B cell (primary cell): ENCODE measurements at regions not wholly inside any gene's neighbourhood (a gene's known extent, or its start where the extent isn't known, plus 50 kb on each side); places are given as distances from the start of the nearest gene placed in this dataset.

Source experiments
- ATAC-seq: fragments of 200-7000 bp; cut with Tn5 transposase; one replicate; pipeline ENCODE4 v1.10.0; 2021; ENCODE audit warnings: low read depth, mild to moderate bottlenecking, moderate number of reproducible peaks, moderate library complexity
- CTCF ChIA-PET: fragments of 350-600 bp; sonication (Branson Sonifier 250); formaldehyde crosslinking; loops from one replicate; lab custom pipeline; 2021; ENCODE audit warnings: antibody characterized with exemption, inconsistent platforms; lab: Charles Lee
- POLR2A ChIA-PET: fragments of 350-600 bp; sonication (Branson Sonifier 250); formaldehyde crosslinking; loops from one replicate; lab custom pipeline; 2021; ENCODE audit warnings: antibody characterized with exemption; lab: Charles Lee
- DNase-seq: peaks from one replicate; pipeline ENCODE4 v3.0.0; 2013
- H2AFZ ChIP-seq: 2 replicates; pipeline ENCODE4 v1.6.1; 2012; ENCODE audit warnings: mild to moderate bottlenecking, low read depth, low read length; ENCODE audit not compliant: insufficient read depth, poor library complexity, severe bottlenecking
- H3K27ac ChIP-seq, 2 donors: 1 replicate in 1 of 2; 2 replicates in 1 of 2; pipeline ENCODE4 v1.5.1; 2012 to 2013; ENCODE audit warnings: low read length in 2 of 2, mild to moderate bottlenecking in 2 of 2, moderate library complexity in 1 of 2
- H3K27me3 ChIP-seq, 4 experiments: fragments of 200-600 bp in 1 of 4; sonication (generic) in 1 of 4; replicated peaks in 1 of 4; 1 replicate in 2 of 4; 2 replicates in 2 of 4; pipeline versions ENCODE4 v1.6.1 to v1.7.0; 2013 to 2016; ENCODE audit warnings: low read length in 3 of 4, mild to moderate bottlenecking in 2 of 4, mixed read lengths in 1 of 4, moderate library complexity in 1 of 4; ENCODE audit not compliant: insufficient read depth in 4 of 4, control insufficient read depth in 3 of 4; ENCODE audit errors: control extremely low read depth in 1 of 4
- H3K36me3 ChIP-seq, 2 experiments: replicated peaks in 1 of 2; 1 replicate in 1 of 2; 2 replicates in 1 of 2; pipeline versions ENCODE4 v1.6.1 to v1.7.1; 2013; ENCODE audit warnings: low read length in 1 of 2; ENCODE audit not compliant: insufficient read depth in 2 of 2, control insufficient read depth in 1 of 2; ENCODE audit errors: control extremely low read depth in 1 of 2, extremely low read depth in 1 of 2
- H3K4me1 ChIP-seq, 2 donors: fragments of 200-600 bp in 1 of 2; sonication (generic) in 1 of 2; 1 replicate in 1 of 2; 2 replicates in 1 of 2; pipeline versions ENCODE4 v1.5.1 to v1.6.1; 2013 to 2017; ENCODE audit warnings: low read length in 2 of 2; ENCODE audit not compliant: control insufficient read depth in 2 of 2, insufficient read depth in 2 of 2
- H3K4me2 ChIP-seq: replicated peaks from 2 replicates; pipeline ENCODE3; 2012; ENCODE audit warnings: mild to moderate bottlenecking, low read depth, low read length; ENCODE audit not compliant: poor library complexity, severe bottlenecking
- H3K4me3 ChIP-seq, 5 experiments: fragments of 200-600 bp in 1 of 5; sonication (generic) in 1 of 5; 1 replicate in 3 of 5; 2 replicates in 2 of 5; pipeline versions ENCODE4 v1.5.1 to v1.7.0; 2011 to 2016; ENCODE audit warnings: low read length in 4 of 5, mild to moderate bottlenecking in 4 of 5, low read depth in 2 of 5, control low read depth in 1 of 5, moderate library complexity in 1 of 5; ENCODE audit not compliant: insufficient read depth in 1 of 5; ENCODE audit errors: control extremely low read depth in 1 of 5, extremely low read depth in 1 of 5
- H3K79me2 ChIP-seq: fragments of 200-600 bp; sonication (generic); one replicate; pipeline ENCODE4 v1.6.0; 2016; ENCODE audit warnings: low read length; ENCODE audit not compliant: control insufficient read depth, insufficient read depth
- H3K9ac ChIP-seq: fragments of 200-600 bp; sonication (generic); 2 replicates; pipeline ENCODE4 v1.6.1; 2017; ENCODE audit warnings: mild to moderate bottlenecking, low read length, moderate library complexity
- H3K9me3 ChIP-seq, 3 donors: one replicate each; pipeline versions ENCODE4 v1.6.1 to v1.7.1; 2013; ENCODE audit warnings: low read length in 2 of 3; ENCODE audit not compliant: control insufficient read depth in 2 of 3, insufficient read depth in 1 of 3; ENCODE audit errors: control extremely low read depth in 1 of 3
- H4K20me1 ChIP-seq: 2 replicates; pipeline ENCODE4 v1.6.0; 2012; ENCODE audit warnings: mild to moderate bottlenecking, low read length; ENCODE audit not compliant: insufficient read depth, control insufficient read depth, poor library complexity, severe bottlenecking
- H3K27ac Mint-ChIP-seq: one replicate; pipeline ENCODE4 v1.8.0; 2021; ENCODE audit warnings: mixed read lengths
- H3K27me3 Mint-ChIP-seq: one replicate; pipeline ENCODE4 v1.8.0; 2021; ENCODE audit warnings: mixed read lengths
- H3K4me1 Mint-ChIP-seq: one replicate; pipeline ENCODE4 v1.8.0; 2021; ENCODE audit warnings: mixed read lengths
- H3K4me3 Mint-ChIP-seq: one replicate; pipeline ENCODE4 v1.8.0; 2021; ENCODE audit warnings: mixed read lengths
- H3K9me3 Mint-ChIP-seq: one replicate; pipeline ENCODE4 v1.8.0; 2022; ENCODE audit warnings: mixed read lengths; ENCODE audit not compliant: insufficient read depth
- EZH2 ChIP-seq: IDR thresholded peaks from 2 replicates; pipeline ENCODE4 v1.6.1; 2012; ENCODE audit warnings: borderline replicate concordance, low read depth, mild to moderate bottlenecking, moderate library complexity, low read length; ENCODE audit not compliant: insufficient read depth, poor library complexity, severe bottlenecking
- WGBS: methylation state at CpG from one replicate; pipeline ENCODE4 v1.1.5; 2013; ENCODE audit warnings: missing lambda C conversion rate; ENCODE audit not compliant: insufficient coverage; 5-methylcytosine and 5-hydroxymethylcytosine counted together
- intact Hi-C: fragments of 100-400 bp; cut with micrococcal nuclease; formaldehyde crosslinking; loops from one replicate; pipeline ENCODE4 v1.10.0; 2022
- TF ChIP-seq, protein P1 (sequence below): fragments of 200-600 bp; IDR thresholded peaks from one replicate; pipeline ENCODE4 v1.8.0; 2022; ENCODE audit warnings: antibody characterized with exemption, mild to moderate bottlenecking

DNA sequence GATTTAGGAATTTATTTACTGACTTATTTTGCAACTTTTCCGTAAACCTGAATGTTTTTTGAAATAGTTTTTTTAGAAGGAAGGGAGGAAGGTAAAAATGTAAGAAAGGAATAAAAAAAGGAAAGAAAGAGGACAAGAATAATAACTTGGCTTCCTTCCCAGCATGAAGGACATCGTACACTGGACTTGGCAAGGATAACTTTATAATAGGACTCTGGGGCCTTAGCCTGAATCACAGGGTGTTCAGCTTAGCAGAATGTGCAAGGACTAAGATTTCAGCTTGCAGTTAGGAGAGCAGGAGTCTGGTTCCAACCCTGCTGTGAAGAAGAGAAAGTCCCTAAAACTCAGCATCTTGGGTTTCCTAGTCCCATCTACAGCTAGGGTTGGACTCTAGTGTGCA lies 1053.3 kb downstream of the VRK1 start:
- CTCF ChIA-PET = no interaction called here
- TF ChIP-seq EZH2 = no peak
- TF ChIP-seq, protein P1, sequence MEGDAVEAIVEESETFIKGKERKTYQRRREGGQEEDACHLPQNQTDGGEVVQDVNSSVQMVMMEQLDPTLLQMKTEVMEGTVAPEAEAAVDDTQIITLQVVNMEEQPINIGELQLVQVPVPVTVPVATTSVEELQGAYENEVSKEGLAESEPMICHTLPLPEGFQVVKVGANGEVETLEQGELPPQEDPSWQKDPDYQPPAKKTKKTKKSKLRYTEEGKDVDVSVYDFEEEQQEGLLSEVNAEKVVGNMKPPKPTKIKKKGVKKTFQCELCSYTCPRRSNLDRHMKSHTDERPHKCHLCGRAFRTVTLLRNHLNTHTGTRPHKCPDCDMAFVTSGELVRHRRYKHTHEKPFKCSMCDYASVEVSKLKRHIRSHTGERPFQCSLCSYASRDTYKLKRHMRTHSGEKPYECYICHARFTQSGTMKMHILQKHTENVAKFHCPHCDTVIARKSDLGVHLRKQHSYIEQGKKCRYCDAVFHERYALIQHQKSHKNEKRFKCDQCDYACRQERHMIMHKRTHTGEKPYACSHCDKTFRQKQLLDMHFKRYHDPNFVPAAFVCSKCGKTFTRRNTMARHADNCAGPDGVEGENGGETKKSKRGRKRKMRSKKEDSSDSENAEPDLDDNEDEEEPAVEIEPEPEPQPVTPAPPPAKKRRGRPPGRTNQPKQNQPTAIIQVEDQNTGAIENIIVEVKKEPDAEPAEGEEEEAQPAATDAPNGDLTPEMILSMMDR = no peak
- no peaks in the 10 kb centered on the region for H3K9me3 Mint-ChIP-seq
- Histone ChIP-seq H3K36me3 (no peaks in the 10 kb centered on the region), H3K79me2 (no peaks in the 10 kb centered on the region), H2AFZ (no peak overlapping the region), H3K9me3 (peaks cover 0 to 12% (median 0%) of the 10 kb centered on the region in 3 donors), H3K4me1 (no peaks in the 10 kb centered on the region), H3K27me3 (no peaks in the 10 kb centered on the region), H3K4me2 (no peak overlapping the region), H4K20me1 (no peaks in the 10 kb centered on the region), H3K9ac (no peak overlapping the region), H3K4me3 (no peak overlapping the region), H3K27ac (no peak overlapping the region)
- ATAC-seq = no peak
- POLR2A ChIA-PET = no interaction called here
- no peak for DNase-seq
- no peak overlapping the region for H3K4me3 Mint-ChIP-seq
- intact Hi-C loops = no loop called here
- no peaks in the 10 kb centered on the region for H3K27me3 Mint-ChIP-seq
- no peaks in the 10 kb centered on the region for H3K4me1 Mint-ChIP-seq
- H3K27ac Mint-ChIP-seq = no peak overlapping the region
- WGBS = no CpG with 5 or more reads among the region's 2 CpGs

DNA sequence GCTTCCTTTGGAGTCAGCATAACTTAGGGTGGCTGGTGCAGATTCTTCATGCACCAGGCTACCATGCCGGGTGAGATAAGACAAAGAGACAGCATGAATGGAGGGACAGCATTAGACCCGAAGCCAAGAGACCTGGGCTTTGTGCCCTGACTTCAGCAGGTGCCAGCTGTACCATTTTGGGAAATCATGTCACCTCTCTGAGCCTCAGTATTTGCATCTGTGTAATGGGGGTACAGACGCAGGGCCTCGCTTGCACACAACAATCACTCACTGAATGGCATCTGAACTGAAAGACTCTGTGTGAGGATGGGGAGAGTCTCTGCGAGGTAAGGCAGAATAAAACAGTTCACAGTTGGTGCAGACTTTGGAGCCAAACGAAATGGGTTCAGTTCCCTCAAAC lies 1053.7 kb downstream of the VRK1 start:
- no peak for TF ChIP-seq EZH2
- TF ChIP-seq, protein P1 = no peak
- Histone ChIP-seq H3K27ac (no peak overlapping the region), H3K9me3 (peaks cover 0 to 13% (median 0%) of the 10 kb centered on the region in 3 donors), H2AFZ (no peak overlapping the region), H3K9ac (no peak overlapping the region), H3K36me3 (no peaks in the 10 kb centered on the region), H3K27me3 (no peaks in the 10 kb centered on the region), H4K20me1 (no peaks in the 10 kb centered on the region), H3K79me2 (no peaks in the 10 kb centered on the region), H3K4me2 (no peak overlapping the region), H3K4me1 (no peaks in the 10 kb centered on the region), H3K4me3 (no peak overlapping the region)
- Mint-ChIP-seq H3K9me3 (no peaks in the 10 kb centered on the region), H3K27ac (no peak overlapping the region), H3K4me3 (no peak overlapping the region), H3K27me3 (no peaks in the 10 kb centered on the region), H3K4me1 (no peaks in the 10 kb centered on the region)
- intact Hi-C loops = no loop called here
- POLR2A ChIA-PET = no interaction called here
- CTCF ChIA-PET = no interaction called here
- ATAC-seq (no peak), DNase-seq (no peak)
- WGBS = 83% methylated on average over 3 of the region's 6 CpGs
